ENCODE measurements at regions not wholly inside any gene's neighbourhood (a gene's known extent, or its start where the extent isn't known, plus 50 kb on each side); places are given as distances from the start of the nearest gene placed in this dataset.

DNA sequence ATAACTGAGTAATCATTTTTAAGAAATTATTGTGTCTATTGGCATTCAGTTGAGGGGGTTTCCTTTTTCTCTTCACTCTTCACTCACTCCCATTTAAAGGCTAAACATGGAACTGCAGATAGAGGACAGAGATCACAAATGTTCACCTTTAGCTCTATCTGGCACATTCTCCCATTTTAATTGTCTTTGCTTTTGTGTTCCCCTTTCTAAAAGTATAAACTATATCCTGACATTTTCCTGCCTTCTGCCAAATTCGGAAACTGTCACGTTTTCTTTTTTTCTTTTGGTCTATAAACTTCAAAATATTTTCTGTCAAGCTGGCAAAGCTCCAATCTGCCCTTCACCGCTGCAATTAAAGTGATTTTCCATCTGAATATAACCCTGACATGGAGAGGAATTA, 219.8 kb upstream of the CDKN3 start:
- intact Hi-C loops (cut with micrococcal nuclease) = no loop called here
- ATAC-seq = no peak
- H3K27ac Mint-ChIP-seq = no peak overlapping the region

DNA sequence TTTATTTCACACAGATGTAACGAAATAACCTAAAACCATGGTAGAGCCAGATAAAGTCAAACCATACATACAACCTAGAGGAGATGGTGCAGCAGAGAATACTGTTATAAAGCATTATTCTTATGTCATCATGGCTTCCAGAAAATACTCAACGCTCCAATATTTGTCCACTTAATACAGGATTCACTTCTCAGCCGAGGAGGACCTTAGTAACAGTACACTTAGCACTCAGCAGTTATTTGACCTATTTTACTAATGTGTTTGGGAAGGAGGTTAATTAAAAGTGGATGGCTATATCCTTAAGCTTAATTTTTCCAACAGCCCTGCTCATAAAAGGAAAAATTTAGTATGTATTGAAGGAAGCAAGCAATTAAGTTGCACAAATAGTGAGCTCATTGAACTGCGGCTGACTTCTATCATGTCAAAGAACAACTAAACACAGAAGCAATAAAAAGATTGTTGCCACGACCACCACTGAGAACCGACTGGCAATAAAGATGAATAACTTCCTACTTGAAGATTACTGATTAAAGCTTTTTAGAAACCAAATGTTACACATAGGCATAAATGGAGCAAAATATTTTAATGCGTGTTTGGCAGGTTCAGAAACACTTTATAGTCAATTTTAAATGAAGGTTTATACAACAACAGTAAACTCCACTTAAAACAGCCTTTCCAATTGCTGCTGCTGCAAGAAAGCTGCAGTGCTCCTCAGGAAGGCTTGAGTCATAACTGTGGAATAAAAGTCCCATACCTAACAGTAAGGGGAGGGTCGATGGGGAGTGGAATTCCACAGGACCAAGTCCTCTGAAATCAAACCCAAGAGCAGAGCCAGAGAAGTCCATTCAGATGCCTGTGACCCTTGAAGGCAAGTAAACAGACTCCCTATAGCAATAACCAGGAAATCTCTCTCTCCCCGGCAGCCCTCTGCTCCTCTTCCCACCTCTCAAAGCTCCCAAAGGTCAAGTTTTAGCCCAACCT, 218.9 kb upstream of the CDKN3 start:
- TF ChIP-seq, protein P1, sequence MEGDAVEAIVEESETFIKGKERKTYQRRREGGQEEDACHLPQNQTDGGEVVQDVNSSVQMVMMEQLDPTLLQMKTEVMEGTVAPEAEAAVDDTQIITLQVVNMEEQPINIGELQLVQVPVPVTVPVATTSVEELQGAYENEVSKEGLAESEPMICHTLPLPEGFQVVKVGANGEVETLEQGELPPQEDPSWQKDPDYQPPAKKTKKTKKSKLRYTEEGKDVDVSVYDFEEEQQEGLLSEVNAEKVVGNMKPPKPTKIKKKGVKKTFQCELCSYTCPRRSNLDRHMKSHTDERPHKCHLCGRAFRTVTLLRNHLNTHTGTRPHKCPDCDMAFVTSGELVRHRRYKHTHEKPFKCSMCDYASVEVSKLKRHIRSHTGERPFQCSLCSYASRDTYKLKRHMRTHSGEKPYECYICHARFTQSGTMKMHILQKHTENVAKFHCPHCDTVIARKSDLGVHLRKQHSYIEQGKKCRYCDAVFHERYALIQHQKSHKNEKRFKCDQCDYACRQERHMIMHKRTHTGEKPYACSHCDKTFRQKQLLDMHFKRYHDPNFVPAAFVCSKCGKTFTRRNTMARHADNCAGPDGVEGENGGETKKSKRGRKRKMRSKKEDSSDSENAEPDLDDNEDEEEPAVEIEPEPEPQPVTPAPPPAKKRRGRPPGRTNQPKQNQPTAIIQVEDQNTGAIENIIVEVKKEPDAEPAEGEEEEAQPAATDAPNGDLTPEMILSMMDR (IDR thresholded peaks at IDR 0.05) = no peak
- WGBS (ENCODE audit: insufficient coverage) = 52% methylated on average over 6 of the region's 9 CpGs

More for the DNA sequence above, 219.8 kb upstream of the CDKN3 start:
- H3K4me3 Mint-ChIP-seq = no peak overlapping the region
- Histone ChIP-seq H3K4me3 (ENCODE audit: low read length) (no peak overlapping the region), H3K4me1 (ENCODE audit: control insufficient read depth, insufficient read depth, low read length) (no peaks in the 10 kb centered on the region), H3K9me3 (ENCODE audit: control insufficient read depth, insufficient read depth, low read length) (no peaks in the 10 kb centered on the region), H3K27me3 (ENCODE audit: control insufficient read depth, insufficient read depth, low read length) (no peaks in the 10 kb centered on the region), H3K36me3 (ENCODE audit: control insufficient read depth, insufficient read depth, low read length) (no peaks in the 10 kb centered on the region), H3K27ac (ENCODE audit: low read length) (no peak overlapping the region)
- H3K4me1 Mint-ChIP-seq = no peaks in the 10 kb centered on the region
- no peak for DNase-seq
- no peaks in the 10 kb centered on the region for H3K9me3 Mint-ChIP-seq
- peaks cover 17 to 31% of the 10 kb centered on the region in 2 donors for H3K27me3 Mint-ChIP-seq (ENCODE audit: low read depth in 2 of 2)
- 32% methylated on average over 2 of the region's 3 CpGs for WGBS (ENCODE audit: insufficient coverage)
- TF ChIP-seq, protein P1 (IDR thresholded peaks at IDR 0.05) = no peak
- H3K36me3 Mint-ChIP-seq = no peaks in the 10 kb centered on the region

DNA sequence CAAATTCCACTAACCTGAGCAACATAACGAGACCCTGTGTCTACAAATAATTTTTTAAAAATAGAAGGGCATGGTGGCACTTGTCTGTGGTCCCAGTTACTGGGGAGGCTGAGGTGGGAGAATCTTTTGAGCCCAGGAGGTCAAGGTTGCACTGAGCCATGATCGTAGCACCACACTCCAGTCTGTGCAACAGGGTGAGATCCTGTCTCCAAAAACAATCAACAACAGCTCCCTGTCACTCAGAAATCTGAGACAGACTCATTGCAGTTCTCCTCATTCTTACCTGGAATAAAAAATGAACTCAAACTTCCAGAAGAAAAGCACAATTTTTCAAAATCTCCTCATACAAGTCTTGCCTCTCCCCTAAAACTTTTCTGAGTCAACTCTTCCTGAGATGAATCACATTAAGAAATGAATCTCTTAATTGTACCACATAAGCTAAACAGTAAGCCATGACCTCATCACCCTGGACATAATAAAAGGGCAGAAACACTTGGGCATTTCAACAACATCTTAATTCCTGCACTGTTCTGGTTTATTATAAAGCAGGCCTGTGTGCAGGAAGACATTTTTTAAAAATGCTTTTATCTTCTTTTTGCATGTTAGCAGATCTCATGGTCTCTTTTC, 214.3 kb upstream of the CDKN3 start:
- no peaks in the 10 kb centered on the region for H3K36me3 ChIP-seq (ENCODE audit: control insufficient read depth, insufficient read depth, low read length)
- TF ChIP-seq, protein P1 (IDR thresholded peaks at IDR 0.05) = no peak
- no peaks in the 10 kb centered on the region for H3K9me3 ChIP-seq (ENCODE audit: control insufficient read depth, insufficient read depth, low read length)
- H3K27me3 Mint-ChIP-seq (ENCODE audit: low read depth in 2 of 2) = peaks cover 10 to 25% of the 10 kb centered on the region in 2 donors
- no peaks in the 10 kb centered on the region for H3K4me1 ChIP-seq (ENCODE audit: control insufficient read depth, insufficient read depth, low read length)
- ATAC-seq (no peak), DNase-seq (no peak)
- H3K9me3 Mint-ChIP-seq = no peaks in the 10 kb centered on the region
- no peaks in the 10 kb centered on the region for H3K4me1 Mint-ChIP-seq
- no peak overlapping the region for H3K4me3 Mint-ChIP-seq
- H3K27ac Mint-ChIP-seq = no peak overlapping the region
- WGBS (ENCODE audit: insufficient coverage) = 77% methylated on average over 2 of the region's 2 CpGs
- intact Hi-C loops (cut with micrococcal nuclease) = no loop called here
- no peak overlapping the region for H3K4me3 ChIP-seq (ENCODE audit: low read length)
- H3K36me3 Mint-ChIP-seq = no peaks in the 10 kb centered on the region
- no peaks in the 10 kb centered on the region for H3K27me3 ChIP-seq (ENCODE audit: control insufficient read depth, insufficient read depth, low read length)
- H3K27ac ChIP-seq (ENCODE audit: low read length) = no peak overlapping the region

More for the DNA sequence above, 218.9 kb upstream of the CDKN3 start:
- no peaks in the 10 kb centered on the region for H3K4me1 Mint-ChIP-seq
- Histone ChIP-seq H3K27me3 (ENCODE audit: control insufficient read depth, insufficient read depth, low read length) (no peaks in the 10 kb centered on the region), H3K36me3 (ENCODE audit: control insufficient read depth, insufficient read depth, low read length) (no peaks in the 10 kb centered on the region), H3K9me3 (ENCODE audit: control insufficient read depth, insufficient read depth, low read length) (no peaks in the 10 kb centered on the region), H3K4me1 (ENCODE audit: control insufficient read depth, insufficient read depth, low read length) (no peaks in the 10 kb centered on the region), H3K27ac (ENCODE audit: low read length) (no peak overlapping the region), H3K4me3 (ENCODE audit: low read length) (no peak overlapping the region)
- peaks cover 20 to 37% of the 10 kb centered on the region in 2 donors for H3K27me3 Mint-ChIP-seq (ENCODE audit: low read depth in 2 of 2)
- intact Hi-C loops (cut with micrococcal nuclease) = no loop called here
- DNase-seq (no peak), ATAC-seq (no peak)
- H3K27ac Mint-ChIP-seq = no peak overlapping the region
- no peaks in the 10 kb centered on the region for H3K36me3 Mint-ChIP-seq
- H3K9me3 Mint-ChIP-seq = no peaks in the 10 kb centered on the region
- no peak overlapping the region for H3K4me3 Mint-ChIP-seq
